ENCODE measurements at regions not wholly inside any gene's neighbourhood (a gene's known extent, or its start where the extent isn't known, plus 50 kb on each side); places are given as distances from the start of the nearest gene placed in this dataset.

GRCh38 chr2:150883613-150883895, 378.1 kb downstream of the RBM43 start:
- TF ChIP-seq CTCF (IDR thresholded peaks at IDR 0.05) (no peak), EMX1 (CRISPR knock-in tag; IDR thresholded peaks at IDR 0.05) (no peak), PREB (CRISPR knock-in tag; IDR thresholded peaks at IDR 0.05; ENCODE audit: borderline replicate concordance) (no peak), OVOL2 (CRISPR knock-in tag; IDR thresholded peaks at IDR 0.05; ENCODE audit: borderline replicate concordance) (no peak), ZBTB43 (CRISPR knock-in tag; IDR thresholded peaks at IDR 0.05) (no peak)

Measured in WTC11 (cell line).